Calu3 (cell line): ENCODE measurements at regions not wholly inside any gene's neighbourhood (a gene's known extent, or its start where the extent isn't known, plus 50 kb on each side); places are given as distances from the start of the nearest gene placed in this dataset.

Source experiments
- BruUV-seq: library from RNA; stranded (reverse); fragments of 400-500 nt; replicated peaks from 2 replicates; lab custom pipeline; 2021; lab: Mats Ljungman, UMichigan
- CTCF ChIA-PET: fragments of 300-600 bp; sonication (Branson Sonifier 250); formaldehyde crosslinking; loops from one replicate; lab custom pipeline; 2022; ENCODE audit warnings: antibody characterized with exemption; lab: Charles Lee
- DNase-seq: peaks from one replicate; pipeline ENCODE4 v3.0.0; 2022
- H3K27ac Mint-ChIP-seq: one replicate; pipeline ENCODE4 v1.8.0; 2022; ENCODE audit warnings: mixed read lengths; ENCODE audit not compliant: unreplicated experiment
- H3K27me3 Mint-ChIP-seq: one replicate; pipeline ENCODE4 v1.8.0; 2022; ENCODE audit warnings: mixed read lengths; ENCODE audit not compliant: unreplicated experiment
- H3K36me3 Mint-ChIP-seq: one replicate; pipeline ENCODE4 v1.8.0; 2022; ENCODE audit warnings: mild to moderate bottlenecking, moderate library complexity, mixed read lengths; ENCODE audit not compliant: insufficient read depth, unreplicated experiment
- H3K4me1 Mint-ChIP-seq: one replicate; pipeline ENCODE4 v1.8.0; 2022; ENCODE audit warnings: mild to moderate bottlenecking, low read depth, mixed read lengths; ENCODE audit not compliant: unreplicated experiment
- H3K4me3 Mint-ChIP-seq: one replicate; pipeline ENCODE4 v1.8.0; 2022; ENCODE audit warnings: mild to moderate bottlenecking, low read depth, moderate library complexity, mixed read lengths; ENCODE audit not compliant: unreplicated experiment
- H3K9me3 Mint-ChIP-seq: one replicate; pipeline ENCODE4 v1.8.0; 2022; ENCODE audit warnings: low read depth, mixed read lengths; ENCODE audit not compliant: unreplicated experiment
- CTCF ChIP-seq: fragments of 200-600 bp; IDR thresholded peaks from one replicate; pipeline ENCODE4 v1.8.0; 2022; ENCODE audit warnings: antibody characterized with exemption; ENCODE audit not compliant: unreplicated experiment
- intact Hi-C: fragments of 100-400 bp; cut with micrococcal nuclease; formaldehyde crosslinking; loops from one replicate; pipeline ENCODE4 v1.10.0; 2022; ENCODE audit not compliant: unreplicated experiment

GRCh38 chr7:84509522-84509921, 314.9 kb upstream of the SEMA3A start:
- no peak for DNase-seq
- no peaks in the 10 kb centered on the region for H3K36me3 Mint-ChIP-seq
- no peak overlapping the region for H3K4me3 Mint-ChIP-seq
- BruUV-seq = no TSS peak
- H3K9me3 Mint-ChIP-seq = no peaks in the 10 kb centered on the region
- H3K27ac Mint-ChIP-seq = no peak overlapping the region
- no peak for TF ChIP-seq CTCF
- CTCF ChIA-PET = no interaction called here
- intact Hi-C loops = no loop called here
- no peaks in the 10 kb centered on the region for H3K4me1 Mint-ChIP-seq
- H3K27me3 Mint-ChIP-seq = no peaks in the 10 kb centered on the region

GRCh38 chr7:84508606-84509005, 314.0 kb upstream of the SEMA3A start:
- Mint-ChIP-seq H3K9me3 (no peaks in the 10 kb centered on the region), H3K27ac (no peak overlapping the region), H3K27me3 (no peaks in the 10 kb centered on the region), H3K4me1 (no peaks in the 10 kb centered on the region), H3K36me3 (no peaks in the 10 kb centered on the region), H3K4me3 (no peak overlapping the region)
- BruUV-seq = no TSS peak
- CTCF ChIA-PET = no interaction called here
- DNase-seq = no peak
- TF ChIP-seq CTCF = no peak
- intact Hi-C loops = no loop called here

- Mint-ChIP-seq H3K36me3 (no peaks in the 10 kb centered on the region), H3K4me3 (no peak overlapping the region), H3K27ac (no peak overlapping the region), H3K4me1 (no peaks in the 10 kb centered on the region), H3K27me3 (no peaks in the 10 kb centered on the region), H3K9me3 (no peaks in the 10 kb centered on the region)
- DNase-seq = no peak
- no peak for TF ChIP-seq CTCF
- CTCF ChIA-PET = no interaction called here
- BruUV-seq = no TSS peak
- intact Hi-C loops = no loop called here
These were observed 312.9 kb upstream of the SEMA3A start for GRCh38 chr7:84507529-84507928.

GRCh38 chr7:84506151-84506550, 311.6 kb upstream of the SEMA3A start:
- intact Hi-C loops = no loop called here
- Mint-ChIP-seq H3K36me3 (no peaks in the 10 kb centered on the region), H3K4me1 (no peaks in the 10 kb centered on the region), H3K4me3 (no peak overlapping the region), H3K9me3 (no peaks in the 10 kb centered on the region), H3K27ac (no peak overlapping the region), H3K27me3 (no peaks in the 10 kb centered on the region)
- no peak for DNase-seq
- CTCF ChIA-PET = no interaction called here
- no TSS peak for BruUV-seq
- TF ChIP-seq CTCF = no peak

- intact Hi-C loops = no loop called here
- BruUV-seq = no TSS peak
These were observed 307.6 kb upstream of the SEMA3A start for GRCh38 chr7:84502239-84502638.

More at GRCh38 chr7:84502239-84502638, 307.6 kb upstream of the SEMA3A start:
- no peaks in the 10 kb centered on the region for H3K9me3 Mint-ChIP-seq
- H3K27me3 Mint-ChIP-seq = no peaks in the 10 kb centered on the region
- no peak for TF ChIP-seq CTCF
- DNase-seq = no peak
- H3K4me1 Mint-ChIP-seq = no peaks in the 10 kb centered on the region
- CTCF ChIA-PET = no interaction called here
- H3K27ac Mint-ChIP-seq = no peak overlapping the region
- no peaks in the 10 kb centered on the region for H3K36me3 Mint-ChIP-seq
- H3K4me3 Mint-ChIP-seq = no peak overlapping the region
